Natural killer cell (primary cell): ENCODE measurements at regions not wholly inside any gene's neighbourhood (a gene's known extent, or its start where the extent isn't known, plus 50 kb on each side); places are given as distances from the start of the nearest gene placed in this dataset.

Source experiments
- ATAC-seq, 3 donors: fragments of 150-1000 bp in 2 of 3; fragments of 200-7000 bp in 1 of 3; cut with Tn5 transposase; 1 replicate in 1 of 3; 2 replicates in 2 of 3; pipeline ENCODE4 v1.10.0; 2021; ENCODE audit warnings: mild to moderate bottlenecking in 2 of 3, moderate library complexity in 2 of 3
- DNase-seq, 2 donors: peaks; one replicate each; pipeline versions ENCODE4 v3.0.0 to v3.0.0-alpha.2; 2013 to 2021; ENCODE audit warnings: mixed read lengths in 1 of 2
- H3K27ac ChIP-seq: one replicate; pipeline ENCODE4 v1.5.1; 2013; ENCODE audit warnings: mild to moderate bottlenecking, low read length
- H3K27me3 ChIP-seq: one replicate; pipeline ENCODE4 v1.6.1; 2013; ENCODE audit warnings: low read length; ENCODE audit not compliant: control insufficient read depth, insufficient read depth
- H3K36me3 ChIP-seq: one replicate; pipeline ENCODE4 v1.6.1; 2013; ENCODE audit warnings: low read length; ENCODE audit not compliant: control insufficient read depth, insufficient read depth
- H3K4me1 ChIP-seq: one replicate; pipeline ENCODE4 v1.6.1; 2013; ENCODE audit warnings: low read length; ENCODE audit not compliant: control insufficient read depth, insufficient read depth
- H3K4me3 ChIP-seq: one replicate; pipeline ENCODE4 v1.5.1; 2013; ENCODE audit warnings: low read length
- H3K9me3 ChIP-seq: one replicate; pipeline ENCODE4 v1.6.1; 2013; ENCODE audit warnings: low read length; ENCODE audit not compliant: control insufficient read depth, insufficient read depth
- H3K27ac Mint-ChIP-seq, 2 donors: one replicate each; pipeline ENCODE4 v1.8.0; 2022; ENCODE audit warnings: mild to moderate bottlenecking in 2 of 2, mixed read lengths in 2 of 2, moderate library complexity in 1 of 2
- H3K27me3 Mint-ChIP-seq, 2 donors: one replicate each; pipeline ENCODE4 v1.8.0; 2022; ENCODE audit warnings: low read depth in 2 of 2, mixed read lengths in 2 of 2
- H3K36me3 Mint-ChIP-seq: one replicate; pipeline ENCODE4 v1.8.0; 2022; ENCODE audit warnings: mixed read lengths
- H3K4me1 Mint-ChIP-seq, 2 donors: one replicate each; pipeline ENCODE4 v1.8.0; 2022; ENCODE audit warnings: mixed read lengths in 2 of 2
- H3K4me3 Mint-ChIP-seq: one replicate; pipeline ENCODE4 v1.8.0; 2022; ENCODE audit warnings: mild to moderate bottlenecking, moderate library complexity, mixed read lengths
- H3K9me3 Mint-ChIP-seq, 2 donors: one replicate each; pipeline ENCODE4 v1.8.0; 2022; ENCODE audit warnings: mixed read lengths in 2 of 2
- CTCF ChIP-seq: fragments of 200-600 bp; IDR thresholded peaks from one replicate; pipeline ENCODE4 v1.8.0; 2022; ENCODE audit warnings: antibody characterized with exemption
- WGBS: methylation state at CpG from one replicate; pipeline ENCODE4 v1.1.7; 2013; ENCODE audit warnings: missing lambda C conversion rate; ENCODE audit not compliant: insufficient coverage; 5-methylcytosine and 5-hydroxymethylcytosine counted together
- intact Hi-C: fragments of 100-400 bp; cut with micrococcal nuclease; formaldehyde crosslinking; loops from one replicate; pipeline ENCODE4 v1.14.2; 2022

GRCh38 chr12:131443019-131444000 lies 267.6 kb upstream of the SFSWAP start:
- Mint-ChIP-seq H3K9me3 (no peaks in the 10 kb centered on the region), H3K27me3 (no peaks in the 10 kb centered on the region), H3K36me3 (no peaks in the 10 kb centered on the region), H3K4me3 (no peak overlapping the region), H3K4me1 (peaks cover 0 to 5% of the 10 kb centered on the region in 2 donors), H3K27ac (no peak overlapping the region)
- 85% methylated on average over 36 of the region's 36 CpGs for WGBS
- Histone ChIP-seq H3K4me1 (no peaks in the 10 kb centered on the region), H3K27ac (no peak overlapping the region), H3K4me3 (no peak overlapping the region), H3K36me3 (no peaks in the 10 kb centered on the region), H3K27me3 (no peaks in the 10 kb centered on the region), H3K9me3 (no peaks in the 10 kb centered on the region)
- intact Hi-C loops: no loop called here
- TF ChIP-seq CTCF: no peak
- ATAC-seq: no peak
- DNase-seq: no peak

- H3K9me3 ChIP-seq: no peaks in the 10 kb centered on the region
- Mint-ChIP-seq H3K27me3 (no peaks in the 10 kb centered on the region), H3K4me3 (no peak overlapping the region), H3K36me3 (no peaks in the 10 kb centered on the region), H3K9me3 (no peaks in the 10 kb centered on the region), H3K4me1 (peaks cover 0 to 5% of the 10 kb centered on the region in 2 donors), H3K27ac (no peak overlapping the region)
- no peak for TF ChIP-seq CTCF
- no peak overlapping the region for H3K4me3 ChIP-seq
- intact Hi-C loops: no loop called here
- no peaks in the 10 kb centered on the region for H3K27me3 ChIP-seq
- no peaks in the 10 kb centered on the region for H3K4me1 ChIP-seq
- no peaks in the 10 kb centered on the region for H3K36me3 ChIP-seq
- H3K27ac ChIP-seq: no peak overlapping the region
- ATAC-seq: no peak
- 90% methylated on average over 24 of the region's 24 CpGs for WGBS
- DNase-seq: no peak
Observed at GRCh38 chr12:131444220-131445164, 266.4 kb upstream of the SFSWAP start.

DNA sequence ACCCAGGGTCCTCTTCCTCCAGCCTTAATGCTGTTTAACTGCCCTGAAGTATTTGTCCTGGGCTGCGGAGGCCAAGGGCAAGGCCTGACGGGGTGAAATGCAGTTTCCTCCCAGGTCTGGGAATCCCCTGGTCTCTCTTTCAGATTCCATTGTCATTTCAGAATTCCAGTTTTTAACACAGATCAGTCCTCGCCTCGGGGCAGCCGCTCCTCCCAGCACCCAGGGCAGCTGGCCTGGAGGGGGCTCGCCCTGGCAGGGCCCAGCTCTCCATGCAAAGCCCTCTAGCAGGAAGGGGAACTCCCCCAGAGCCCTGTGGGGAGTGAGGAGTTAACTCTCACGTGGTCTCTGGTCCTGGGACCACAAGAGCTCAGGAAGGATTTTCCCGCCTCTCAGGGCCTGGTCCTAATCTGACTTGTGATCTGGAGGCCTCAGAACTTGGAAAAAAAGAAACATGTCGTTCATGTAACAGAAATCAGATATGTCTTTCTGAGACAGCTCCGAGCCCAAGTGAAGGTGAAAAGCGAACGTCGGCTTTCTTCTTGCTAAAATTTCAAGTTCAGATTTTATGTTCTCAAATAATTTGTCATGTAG lies 265.6 kb upstream of the SFSWAP start:
- Mint-ChIP-seq H3K36me3 (no peaks in the 10 kb centered on the region), H3K27me3 (no peaks in the 10 kb centered on the region), H3K4me3 (no peak overlapping the region), H3K9me3 (no peaks in the 10 kb centered on the region), H3K27ac (no peak overlapping the region), H3K4me1 (peaks cover 0 to 5% of the 10 kb centered on the region in 2 donors)
- WGBS: 58% methylated on average over 13 of the region's 13 CpGs
- no peaks in the 10 kb centered on the region for H3K36me3 ChIP-seq
- no peaks in the 10 kb centered on the region for H3K9me3 ChIP-seq
- H3K27me3 ChIP-seq: no peaks in the 10 kb centered on the region
- H3K4me1 ChIP-seq: no peaks in the 10 kb centered on the region
- H3K27ac ChIP-seq: no peak overlapping the region
- intact Hi-C loops: no loop called here
- H3K4me3 ChIP-seq: no peak overlapping the region
- no peak for ATAC-seq
- no peak for TF ChIP-seq CTCF
- DNase-seq: no peak
